Globus pallidus (tissue), 1 donor: ENCODE measurements at regions not wholly inside any gene's neighbourhood (a gene's known extent, or its start where the extent isn't known, plus 50 kb on each side); places are given as distances from the start of the nearest gene placed in this dataset.
"Not testable (repeated sequence)": the region's sequence is repeated elsewhere in the genome, so short reads cannot be mapped to it uniquely, and the experiment has no call there.

ENCODE experiments used
- DNase-seq: peaks from one replicate; pipeline ENCODE4 v3.0.0-alpha.2; 2015; ENCODE audit warnings: low spot score

- DNase-seq = no peak
Measured at GRCh38 chr6:169378620-169379381, 125.2 kb upstream of the THBS2 start.

DNA sequence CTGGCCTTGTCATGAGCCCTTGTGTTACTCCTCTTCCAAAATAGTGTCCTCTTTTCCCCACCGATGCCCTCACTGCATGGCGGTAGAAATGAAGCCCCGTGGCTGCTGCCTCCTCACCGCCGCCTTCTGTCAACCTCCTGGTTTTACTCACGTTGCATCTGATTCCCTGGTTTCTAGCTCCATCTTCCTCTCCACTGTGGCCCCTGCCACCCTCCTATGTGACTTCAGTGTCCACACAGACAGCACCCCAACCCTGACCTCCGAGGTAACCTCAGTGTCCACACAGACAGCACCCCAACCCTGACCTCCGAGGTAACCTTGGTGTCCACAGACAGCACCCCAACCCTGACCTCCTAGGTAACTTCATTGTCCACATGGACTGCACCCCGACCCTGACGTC lies 122.8 kb upstream of the THBS2 start:
- DNase-seq = no peak

DNA sequence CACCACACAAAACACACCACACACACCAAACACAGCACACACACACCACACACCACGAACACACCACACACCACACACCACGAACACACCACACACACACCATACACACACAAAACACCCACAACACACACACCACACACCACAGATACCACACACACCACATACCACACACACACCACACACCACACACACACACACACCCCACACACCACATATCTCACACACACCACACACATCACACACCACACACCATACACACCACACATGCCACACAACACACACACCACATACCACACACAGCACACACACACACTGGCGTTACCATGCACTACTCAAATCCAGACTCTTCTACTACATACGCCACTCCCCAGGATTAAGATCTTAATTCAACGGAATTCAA lies 118.9 kb upstream of the THBS2 start:
- no peak for DNase-seq

DNA sequence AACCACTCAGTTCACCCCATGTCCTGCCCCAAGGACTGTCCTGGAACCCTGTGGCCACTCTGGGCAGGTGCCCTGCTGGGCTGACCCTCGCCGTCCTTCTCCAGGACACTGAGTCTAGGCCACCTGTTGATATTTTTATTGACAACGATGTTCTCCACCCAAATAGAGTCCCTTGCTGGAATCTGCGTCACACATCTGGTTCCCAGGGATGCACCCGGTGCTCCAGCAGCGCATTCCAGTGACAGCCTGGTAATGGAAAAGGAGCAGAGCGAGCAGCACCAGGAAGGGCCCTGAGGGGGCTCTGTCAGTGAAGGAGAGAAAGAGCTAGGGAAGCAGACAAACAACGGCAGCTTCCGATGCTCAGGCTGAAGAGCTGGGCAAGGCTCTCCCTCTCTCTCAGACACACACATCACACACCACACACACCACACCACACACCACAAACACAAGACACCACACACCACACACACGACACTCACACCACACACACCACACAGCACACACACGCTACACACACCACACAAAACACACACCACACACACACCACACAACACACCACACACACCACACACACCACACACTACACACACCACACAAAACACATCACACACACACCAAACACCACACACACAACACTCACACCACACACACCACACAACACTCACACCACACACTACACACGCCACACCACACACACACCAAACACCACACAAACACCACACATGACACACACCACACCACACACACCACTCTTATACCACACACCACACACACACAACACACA lies 117.9 kb upstream of the THBS2 start:
- no peak for DNase-seq

GRCh38 chr6:169370666-169371343 lies 117.2 kb upstream of the THBS2 start:
- DNase-seq = no peak

- no peak for DNase-seq
Measured at GRCh38 chr6:169370054-169370453, 116.4 kb upstream of the THBS2 start.

- no peak for DNase-seq
Measured at GRCh38 chr6:169368200-169368599, 114.6 kb upstream of the THBS2 start.

GRCh38 chr6:169367507-169367906 lies 113.9 kb upstream of the THBS2 start:
- DNase-seq = no peak

DNA sequence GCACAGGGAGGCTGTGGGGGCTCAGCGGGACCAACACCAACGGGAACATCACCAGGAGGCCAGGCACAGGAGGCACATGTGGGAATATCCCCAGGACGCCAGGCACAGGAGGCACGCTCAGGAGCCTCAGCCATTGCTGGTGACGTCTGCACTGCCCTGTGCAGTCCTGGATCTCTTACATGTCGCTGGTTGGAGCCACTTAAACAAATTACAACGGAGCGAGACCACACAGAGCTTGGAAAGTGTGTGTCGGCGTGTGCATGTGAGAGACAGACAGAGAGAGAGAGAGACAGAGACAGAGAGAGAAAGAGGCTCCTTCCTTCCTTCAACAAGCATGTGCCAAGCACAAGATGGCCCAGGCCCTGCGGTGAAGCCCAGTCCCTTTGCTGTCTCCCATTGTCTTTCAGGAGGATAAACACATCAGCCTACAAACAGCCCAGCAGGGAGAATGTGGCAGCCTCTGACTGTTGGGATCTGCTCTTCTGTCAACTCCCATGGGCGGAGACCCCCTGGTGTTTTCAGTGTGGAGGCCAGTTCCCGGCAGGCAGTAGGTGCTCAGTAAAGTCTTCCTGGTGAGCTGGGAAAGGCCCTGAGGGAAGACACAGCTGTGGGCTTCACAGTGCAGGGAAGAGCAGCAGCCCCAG lies 112.7 kb upstream of the THBS2 start:
- DNase-seq = no peak

GRCh38 chr6:169365567-169366257 lies 112.1 kb upstream of the THBS2 start:
- DNase-seq = no peak

DNA sequence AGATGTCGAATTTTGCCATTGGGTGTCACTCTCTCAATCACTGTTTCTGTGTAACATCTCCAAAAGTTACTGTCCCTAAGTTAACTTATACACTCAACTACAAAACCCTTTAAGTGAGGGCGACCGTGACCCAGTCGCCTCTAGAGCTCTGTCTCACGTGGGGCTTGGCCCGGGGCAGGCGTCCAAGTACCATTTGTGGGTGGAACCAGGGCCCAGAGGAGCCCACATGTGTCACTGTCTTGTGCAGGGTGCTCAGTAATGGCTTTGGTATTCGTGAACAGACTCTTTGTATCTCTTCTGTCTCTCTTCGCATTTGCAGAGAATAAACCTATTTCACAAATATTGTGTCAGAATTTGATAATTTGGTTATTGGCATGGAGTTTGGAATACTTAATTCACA lies 109.9 kb upstream of the THBS2 start:
- DNase-seq = no peak

DNA sequence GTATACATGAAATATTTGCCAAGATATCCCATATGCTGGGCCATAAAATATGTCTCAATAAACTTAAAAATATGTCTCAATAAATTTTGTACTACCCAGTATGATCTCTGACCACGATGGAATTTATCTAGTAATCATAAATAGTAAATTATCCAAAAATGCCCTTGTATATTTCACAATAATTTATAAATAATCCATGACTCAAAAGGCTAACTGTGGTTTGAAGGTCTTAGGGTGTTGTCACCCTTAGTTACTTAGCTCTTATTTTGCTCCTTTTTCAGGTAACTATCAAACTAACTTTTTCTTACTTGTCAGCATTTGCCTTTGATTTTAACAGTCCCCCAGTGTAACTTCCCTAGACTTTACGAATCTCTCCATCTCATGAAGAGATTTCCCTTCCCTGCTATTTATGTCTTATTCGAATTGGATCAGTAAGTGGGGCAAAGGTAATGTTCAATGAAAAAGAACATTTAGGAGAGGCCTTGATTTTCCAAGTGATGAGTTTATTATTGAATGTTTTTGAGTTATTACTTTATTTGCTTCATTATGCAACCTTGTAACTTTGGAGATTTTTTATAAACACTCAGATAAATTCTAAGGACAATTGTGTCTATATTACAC lies 109.0 kb upstream of the THBS2 start:
- no peak for DNase-seq

DNA sequence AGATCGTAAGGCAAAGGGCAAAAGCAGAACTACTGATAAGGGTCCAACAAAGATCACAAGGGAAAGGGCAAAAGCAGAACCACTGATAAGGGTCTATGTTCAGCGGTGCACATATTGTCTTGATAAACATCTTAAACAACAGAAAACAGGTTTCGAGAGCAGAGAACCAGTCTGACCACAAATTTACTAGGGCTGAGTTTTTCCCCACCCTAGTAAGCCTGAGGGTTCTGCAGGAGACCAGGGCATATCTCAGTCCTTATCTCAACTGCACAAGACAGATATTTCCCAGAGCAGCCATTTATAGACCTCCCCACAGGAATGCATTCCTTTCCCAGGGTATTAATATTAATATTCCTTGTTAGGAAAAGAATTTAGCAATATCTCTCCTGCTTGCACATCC lies 101.4 kb upstream of the THBS2 start:
- DNase-seq = not testable (repeated sequence)

GRCh38 chr6:169345146-169345545 lies 91.5 kb upstream of the THBS2 start:
- no peak for DNase-seq

DNA sequence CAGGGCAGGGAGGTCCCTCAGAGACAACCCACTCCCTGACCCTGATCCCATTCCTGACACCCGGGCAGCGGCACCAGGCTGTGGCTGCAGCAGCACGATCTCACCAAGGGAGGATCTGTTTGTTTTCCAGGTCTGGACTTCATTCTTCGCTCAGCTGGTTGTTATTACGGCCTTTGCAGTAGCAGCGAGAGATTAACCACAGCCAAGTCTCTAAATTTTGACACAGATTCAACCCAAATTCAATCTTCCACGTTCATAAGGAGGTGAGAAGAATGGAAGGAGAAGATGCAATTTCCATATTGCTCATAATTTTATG lies 91.1 kb upstream of the THBS2 start:
- no peak for DNase-seq

GRCh38 chr6:169343886-169344749 lies 90.5 kb upstream of the THBS2 start:
- no peak for DNase-seq

GRCh38 chr6:169342710-169343109 lies 89.1 kb upstream of the THBS2 start:
- DNase-seq = peak; percentile 5

- DNase-seq = no peak
Measured at GRCh38 chr6:169341706-169342105, 88.1 kb upstream of the THBS2 start.

- DNase-seq = no peak
Measured at GRCh38 chr6:169341065-169341464, 87.4 kb upstream of the THBS2 start.

- no peak for DNase-seq
Measured at GRCh38 chr6:169340395-169340794, 86.7 kb upstream of the THBS2 start.
